ENCODE measurements at regions not wholly inside any gene's neighbourhood (a gene's known extent, or its start where the extent isn't known, plus 50 kb on each side); places are given as distances from the start of the nearest gene placed in this dataset.

DNA sequence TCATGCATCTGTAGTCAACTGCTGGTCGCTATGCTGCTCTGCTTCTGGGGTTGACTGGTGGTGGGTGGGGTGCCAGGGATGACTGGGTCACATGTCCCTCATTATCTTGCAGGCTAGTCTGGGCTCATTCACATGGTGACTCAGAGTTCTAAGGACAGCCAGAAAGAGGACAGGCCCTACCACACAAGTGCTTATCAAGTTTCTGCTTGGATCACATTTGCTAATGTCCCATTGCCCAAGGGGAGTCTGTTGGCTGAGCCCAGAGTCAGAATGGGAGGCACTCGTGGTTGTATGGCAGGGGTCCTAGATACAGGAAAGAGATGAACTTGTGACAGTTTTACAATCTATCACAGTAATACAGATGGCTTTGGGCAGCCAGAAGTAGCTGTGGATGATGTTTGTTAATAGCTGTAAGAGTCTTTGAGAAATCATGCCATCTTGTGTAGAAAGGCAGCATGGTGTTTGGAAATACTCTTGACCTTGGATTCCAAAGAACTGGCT is 221.3 kb downstream of the GPAT3 start (continued):
- TF ChIP-seq NR4A1 (CRISPR knock-in tag; IDR thresholded peaks at IDR 0.05) = no peak
- TF ChIP-seq NR4A1 (tag; IDR thresholded peaks at IDR 0.05) = peak; percentile 54; the same call in 1 of the 2 replicates
- TF ChIP-seq, protein P1, sequence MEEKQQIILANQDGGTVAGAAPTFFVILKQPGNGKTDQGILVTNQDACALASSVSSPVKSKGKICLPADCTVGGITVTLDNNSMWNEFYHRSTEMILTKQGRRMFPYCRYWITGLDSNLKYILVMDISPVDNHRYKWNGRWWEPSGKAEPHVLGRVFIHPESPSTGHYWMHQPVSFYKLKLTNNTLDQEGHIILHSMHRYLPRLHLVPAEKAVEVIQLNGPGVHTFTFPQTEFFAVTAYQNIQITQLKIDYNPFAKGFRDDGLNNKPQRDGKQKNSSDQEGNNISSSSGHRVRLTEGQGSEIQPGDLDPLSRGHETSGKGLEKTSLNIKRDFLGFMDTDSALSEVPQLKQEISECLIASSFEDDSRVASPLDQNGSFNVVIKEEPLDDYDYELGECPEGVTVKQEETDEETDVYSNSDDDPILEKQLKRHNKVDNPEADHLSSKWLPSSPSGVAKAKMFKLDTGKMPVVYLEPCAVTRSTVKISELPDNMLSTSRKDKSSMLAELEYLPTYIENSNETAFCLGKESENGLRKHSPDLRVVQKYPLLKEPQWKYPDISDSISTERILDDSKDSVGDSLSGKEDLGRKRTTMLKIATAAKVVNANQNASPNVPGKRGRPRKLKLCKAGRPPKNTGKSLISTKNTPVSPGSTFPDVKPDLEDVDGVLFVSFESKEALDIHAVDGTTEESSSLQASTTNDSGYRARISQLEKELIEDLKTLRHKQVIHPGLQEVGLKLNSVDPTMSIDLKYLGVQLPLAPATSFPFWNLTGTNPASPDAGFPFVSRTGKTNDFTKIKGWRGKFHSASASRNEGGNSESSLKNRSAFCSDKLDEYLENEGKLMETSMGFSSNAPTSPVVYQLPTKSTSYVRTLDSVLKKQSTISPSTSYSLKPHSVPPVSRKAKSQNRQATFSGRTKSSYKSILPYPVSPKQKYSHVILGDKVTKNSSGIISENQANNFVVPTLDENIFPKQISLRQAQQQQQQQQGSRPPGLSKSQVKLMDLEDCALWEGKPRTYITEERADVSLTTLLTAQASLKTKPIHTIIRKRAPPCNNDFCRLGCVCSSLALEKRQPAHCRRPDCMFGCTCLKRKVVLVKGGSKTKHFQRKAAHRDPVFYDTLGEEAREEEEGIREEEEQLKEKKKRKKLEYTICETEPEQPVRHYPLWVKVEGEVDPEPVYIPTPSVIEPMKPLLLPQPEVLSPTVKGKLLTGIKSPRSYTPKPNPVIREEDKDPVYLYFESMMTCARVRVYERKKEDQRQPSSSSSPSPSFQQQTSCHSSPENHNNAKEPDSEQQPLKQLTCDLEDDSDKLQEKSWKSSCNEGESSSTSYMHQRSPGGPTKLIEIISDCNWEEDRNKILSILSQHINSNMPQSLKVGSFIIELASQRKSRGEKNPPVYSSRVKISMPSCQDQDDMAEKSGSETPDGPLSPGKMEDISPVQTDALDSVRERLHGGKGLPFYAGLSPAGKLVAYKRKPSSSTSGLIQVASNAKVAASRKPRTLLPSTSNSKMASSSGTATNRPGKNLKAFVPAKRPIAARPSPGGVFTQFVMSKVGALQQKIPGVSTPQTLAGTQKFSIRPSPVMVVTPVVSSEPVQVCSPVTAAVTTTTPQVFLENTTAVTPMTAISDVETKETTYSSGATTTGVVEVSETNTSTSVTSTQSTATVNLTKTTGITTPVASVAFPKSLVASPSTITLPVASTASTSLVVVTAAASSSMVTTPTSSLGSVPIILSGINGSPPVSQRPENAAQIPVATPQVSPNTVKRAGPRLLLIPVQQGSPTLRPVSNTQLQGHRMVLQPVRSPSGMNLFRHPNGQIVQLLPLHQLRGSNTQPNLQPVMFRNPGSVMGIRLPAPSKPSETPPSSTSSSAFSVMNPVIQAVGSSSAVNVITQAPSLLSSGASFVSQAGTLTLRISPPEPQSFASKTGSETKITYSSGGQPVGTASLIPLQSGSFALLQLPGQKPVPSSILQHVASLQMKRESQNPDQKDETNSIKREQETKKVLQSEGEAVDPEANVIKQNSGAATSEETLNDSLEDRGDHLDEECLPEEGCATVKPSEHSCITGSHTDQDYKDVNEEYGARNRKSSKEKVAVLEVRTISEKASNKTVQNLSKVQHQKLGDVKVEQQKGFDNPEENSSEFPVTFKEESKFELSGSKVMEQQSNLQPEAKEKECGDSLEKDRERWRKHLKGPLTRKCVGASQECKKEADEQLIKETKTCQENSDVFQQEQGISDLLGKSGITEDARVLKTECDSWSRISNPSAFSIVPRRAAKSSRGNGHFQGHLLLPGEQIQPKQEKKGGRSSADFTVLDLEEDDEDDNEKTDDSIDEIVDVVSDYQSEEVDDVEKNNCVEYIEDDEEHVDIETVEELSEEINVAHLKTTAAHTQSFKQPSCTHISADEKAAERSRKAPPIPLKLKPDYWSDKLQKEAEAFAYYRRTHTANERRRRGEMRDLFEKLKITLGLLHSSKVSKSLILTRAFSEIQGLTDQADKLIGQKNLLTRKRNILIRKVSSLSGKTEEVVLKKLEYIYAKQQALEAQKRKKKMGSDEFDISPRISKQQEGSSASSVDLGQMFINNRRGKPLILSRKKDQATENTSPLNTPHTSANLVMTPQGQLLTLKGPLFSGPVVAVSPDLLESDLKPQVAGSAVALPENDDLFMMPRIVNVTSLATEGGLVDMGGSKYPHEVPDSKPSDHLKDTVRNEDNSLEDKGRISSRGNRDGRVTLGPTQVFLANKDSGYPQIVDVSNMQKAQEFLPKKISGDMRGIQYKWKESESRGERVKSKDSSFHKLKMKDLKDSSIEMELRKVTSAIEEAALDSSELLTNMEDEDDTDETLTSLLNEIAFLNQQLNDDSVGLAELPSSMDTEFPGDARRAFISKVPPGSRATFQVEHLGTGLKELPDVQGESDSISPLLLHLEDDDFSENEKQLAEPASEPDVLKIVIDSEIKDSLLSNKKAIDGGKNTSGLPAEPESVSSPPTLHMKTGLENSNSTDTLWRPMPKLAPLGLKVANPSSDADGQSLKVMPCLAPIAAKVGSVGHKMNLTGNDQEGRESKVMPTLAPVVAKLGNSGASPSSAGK (IDR thresholded peaks at IDR 0.05) = 0 out of 2 replicates have a peak, but pooled peaks have one; percentile 30
- TF ChIP-seq MYC (IDR thresholded peaks at IDR 0.05; ENCODE audit: low read depth, low read length) = peak; percentile 46; the same call in 1 of the 2 replicates
- no peak for TF ChIP-seq MYC (CRISPR knock-in tag; IDR thresholded peaks at IDR 0.05; ENCODE audit: borderline replicate concordance, low read depth)
- TF ChIP-seq, protein P2, sequence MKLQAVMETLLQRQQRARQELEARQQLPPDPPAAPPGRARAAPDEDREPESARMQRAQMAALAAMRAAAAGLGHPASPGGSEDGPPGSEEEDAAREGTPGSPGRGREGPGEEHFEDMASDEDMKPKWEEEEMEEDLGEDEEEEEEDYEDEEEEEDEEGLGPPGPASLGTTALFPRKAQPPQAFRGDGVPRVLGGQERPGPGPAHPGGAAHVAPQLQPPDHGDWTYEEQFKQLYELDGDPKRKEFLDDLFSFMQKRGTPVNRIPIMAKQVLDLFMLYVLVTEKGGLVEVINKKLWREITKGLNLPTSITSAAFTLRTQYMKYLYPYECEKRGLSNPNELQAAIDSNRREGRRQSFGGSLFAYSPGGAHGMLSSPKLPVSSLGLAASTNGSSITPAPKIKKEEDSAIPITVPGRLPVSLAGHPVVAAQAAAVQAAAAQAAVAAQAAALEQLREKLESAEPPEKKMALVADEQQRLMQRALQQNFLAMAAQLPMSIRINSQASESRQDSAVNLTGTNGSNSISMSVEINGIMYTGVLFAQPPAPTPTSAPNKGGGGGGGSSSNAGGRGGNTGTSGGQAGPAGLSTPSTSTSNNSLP (IDR thresholded peaks at IDR 0.05; ENCODE audit: borderline replicate concordance, low read depth, low read length) = peak; percentile 48; the same call in 1 of the 2 replicates
- TF ChIP-seq, protein P3, sequence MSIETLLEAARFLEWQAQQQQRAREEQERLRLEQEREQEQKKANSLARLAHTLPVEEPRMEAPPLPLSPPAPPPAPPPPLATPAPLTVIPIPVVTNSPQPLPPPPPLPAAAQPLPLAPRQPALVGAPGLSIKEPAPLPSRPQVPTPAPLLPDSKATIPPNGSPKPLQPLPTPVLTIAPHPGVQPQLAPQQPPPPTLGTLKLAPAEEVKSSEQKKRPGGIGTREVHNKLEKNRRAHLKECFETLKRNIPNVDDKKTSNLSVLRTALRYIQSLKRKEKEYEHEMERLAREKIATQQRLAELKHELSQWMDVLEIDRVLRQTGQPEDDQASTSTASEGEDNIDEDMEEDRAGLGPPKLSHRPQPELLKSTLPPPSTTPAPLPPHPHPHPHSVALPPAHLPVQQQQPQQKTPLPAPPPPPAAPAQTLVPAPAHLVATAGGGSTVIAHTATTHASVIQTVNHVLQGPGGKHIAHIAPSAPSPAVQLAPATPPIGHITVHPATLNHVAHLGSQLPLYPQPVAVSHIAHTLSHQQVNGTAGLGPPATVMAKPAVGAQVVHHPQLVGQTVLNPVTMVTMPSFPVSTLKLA (conservative IDR thresholded peaks at IDR 0.05) = peak in 1 of 2 experiments; percentile 58; a peak in 2 of 4 replicates
- TF ChIP-seq STAT5A (IDR thresholded peaks at IDR 0.05; ENCODE audit: borderline replicate concordance, low read length) = peak; percentile 71
- peak; percentile 97 for TF ChIP-seq FOSL1 (tag; conservative IDR thresholded peaks at IDR 0.05)
- TF ChIP-seq, protein P4, sequence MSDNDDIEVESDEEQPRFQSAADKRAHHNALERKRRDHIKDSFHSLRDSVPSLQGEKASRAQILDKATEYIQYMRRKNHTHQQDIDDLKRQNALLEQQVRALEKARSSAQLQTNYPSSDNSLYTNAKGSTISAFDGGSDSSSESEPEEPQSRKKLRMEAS (CRISPR knock-in tag; IDR thresholded peaks at IDR 0.05) = no peak
- TF ChIP-seq, protein P5, sequence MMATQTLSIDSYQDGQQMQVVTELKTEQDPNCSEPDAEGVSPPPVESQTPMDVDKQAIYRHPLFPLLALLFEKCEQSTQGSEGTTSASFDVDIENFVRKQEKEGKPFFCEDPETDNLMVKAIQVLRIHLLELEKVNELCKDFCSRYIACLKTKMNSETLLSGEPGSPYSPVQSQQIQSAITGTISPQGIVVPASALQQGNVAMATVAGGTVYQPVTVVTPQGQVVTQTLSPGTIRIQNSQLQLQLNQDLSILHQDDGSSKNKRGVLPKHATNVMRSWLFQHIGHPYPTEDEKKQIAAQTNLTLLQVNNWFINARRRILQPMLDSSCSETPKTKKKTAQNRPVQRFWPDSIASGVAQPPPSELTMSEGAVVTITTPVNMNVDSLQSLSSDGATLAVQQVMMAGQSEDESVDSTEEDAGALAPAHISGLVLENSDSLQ (IDR thresholded peaks at IDR 0.05) = peak; percentile 53; the same call in 1 of the 2 replicates

Data from K562 (cell line).